ENCODE measurements at regions not wholly inside any gene's neighbourhood (a gene's known extent, or its start where the extent isn't known, plus 50 kb on each side); places are given as distances from the start of the nearest gene placed in this dataset.
A peak's percentile ranks its signal among the peaks of the same experiment; 100 is the strongest.

DNA sequence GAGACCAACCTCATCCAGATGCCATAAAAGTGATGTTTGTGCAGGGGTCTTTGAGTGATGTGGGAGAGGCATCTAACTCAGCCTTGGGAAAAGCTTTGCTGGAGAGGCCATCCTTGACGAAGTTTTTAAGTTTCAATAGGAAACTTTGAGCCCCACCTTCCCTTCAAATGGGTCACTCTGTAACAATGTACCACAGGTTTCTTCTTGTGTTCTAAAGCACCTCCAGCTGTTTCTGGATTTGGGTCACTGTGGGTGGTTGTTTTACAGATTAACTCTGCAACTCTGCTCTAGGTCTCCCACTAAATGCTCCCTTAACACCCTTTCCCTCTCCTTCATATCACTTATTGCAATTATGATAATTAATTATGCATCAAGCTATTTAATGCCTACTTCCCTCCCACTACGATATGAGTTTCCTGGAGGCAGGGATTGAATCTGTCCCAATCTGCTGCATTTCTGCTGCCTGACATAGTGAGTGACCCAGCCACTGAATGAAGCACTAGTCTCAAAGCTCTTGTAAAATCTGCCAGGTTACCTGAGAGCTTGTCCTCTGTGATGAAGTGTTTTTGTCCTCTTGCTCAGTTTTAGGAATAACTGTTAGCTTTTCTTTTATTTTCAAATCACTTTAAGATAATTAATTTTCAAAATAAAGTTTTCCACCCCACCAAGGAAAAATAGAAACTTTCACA is 60.5 kb upstream of the PUM3 start:
- H3K9me3 Mint-ChIP-seq: peaks cover 23% of the 10 kb centered on the region
- ATAC-seq: peak; percentile 78
- peaks cover 16% of the 10 kb centered on the region for H3K36me3 Mint-ChIP-seq
- H3K4me3 Mint-ChIP-seq: no peak overlapping the region
- no peak for DNase-seq (ENCODE audit: low spot score)
- no peaks in the 10 kb centered on the region; the same call in 1 of the 2 replicates for H3K27me3 Mint-ChIP-seq (ENCODE audit: low read depth)
- TF ChIP-seq ZBTB21 (CRISPR knock-in tag; IDR thresholded peaks at IDR 0.05; ENCODE audit: borderline replicate concordance): no peak
- TF ChIP-seq, protein P1, sequence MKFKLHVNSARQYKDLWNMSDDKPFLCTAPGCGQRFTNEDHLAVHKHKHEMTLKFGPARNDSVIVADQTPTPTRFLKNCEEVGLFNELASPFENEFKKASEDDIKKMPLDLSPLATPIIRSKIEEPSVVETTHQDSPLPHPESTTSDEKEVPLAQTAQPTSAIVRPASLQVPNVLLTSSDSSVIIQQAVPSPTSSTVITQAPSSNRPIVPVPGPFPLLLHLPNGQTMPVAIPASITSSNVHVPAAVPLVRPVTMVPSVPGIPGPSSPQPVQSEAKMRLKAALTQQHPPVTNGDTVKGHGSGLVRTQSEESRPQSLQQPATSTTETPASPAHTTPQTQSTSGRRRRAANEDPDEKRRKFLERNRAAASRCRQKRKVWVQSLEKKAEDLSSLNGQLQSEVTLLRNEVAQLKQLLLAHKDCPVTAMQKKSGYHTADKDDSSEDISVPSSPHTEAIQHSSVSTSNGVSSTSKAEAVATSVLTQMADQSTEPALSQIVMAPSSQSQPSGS (CRISPR knock-in tag; IDR thresholded peaks at IDR 0.05; ENCODE audit: borderline replicate concordance, low read depth): no peak
- TF ChIP-seq NR2C2 (CRISPR knock-in tag; IDR thresholded peaks at IDR 0.05): no peak
- CTCF ChIA-PET: no interaction called here
- POLR2A ChIA-PET: no interaction called here
- H3K4me1 Mint-ChIP-seq: peaks cover 11% of the 10 kb centered on the region
- no peak overlapping the region for H3K27ac Mint-ChIP-seq

Measured in WTC11 (cell line).